ENCODE measurements at regions not wholly inside any gene's neighbourhood (a gene's known extent, or its start where the extent isn't known, plus 50 kb on each side); places are given as distances from the start of the nearest gene placed in this dataset.

DNA sequence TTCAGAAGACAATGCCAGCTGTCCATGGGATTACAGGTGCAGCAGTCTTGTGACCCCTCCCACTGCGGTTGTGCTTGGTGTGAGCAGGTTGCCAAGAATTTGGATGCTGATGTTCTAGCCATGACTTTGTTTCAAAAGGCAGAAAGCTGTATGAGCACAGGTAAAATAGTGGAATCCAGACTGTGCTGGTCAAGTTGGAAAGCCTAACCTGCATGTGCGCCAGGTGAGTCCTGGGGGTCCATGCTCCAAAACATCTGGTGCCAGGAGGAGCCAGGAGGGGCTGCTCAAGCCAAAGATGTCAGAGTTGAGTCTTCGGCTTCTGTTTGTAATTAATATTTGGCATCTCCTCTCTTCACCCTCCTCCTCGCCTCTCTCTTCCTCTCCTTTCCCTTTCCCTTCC, 330.1 kb downstream of the MYCN start:
- no peaks in the 10 kb centered on the region for H3K23me2 ChIP-seq (ENCODE audit: low read depth, low read length)
- no peak overlapping the region for H2BK120ac ChIP-seq (replicated peaks; ENCODE audit: low read depth, low read length)
- no peaks in the 10 kb centered on the region for H4K20me1 ChIP-seq (replicated peaks in 1 of 2; ENCODE audit: control insufficient read depth in 1 of 2, insufficient read depth in 2 of 2, low read length in 2 of 2)
- no peak overlapping the region for H3K4ac ChIP-seq (replicated peaks; ENCODE audit: insufficient read length, low read depth, low read length)
- H3K79me1 ChIP-seq (ENCODE audit: low read depth, low read length) = no peaks in the 10 kb centered on the region
- no peak overlapping the region for H4K5ac ChIP-seq (ENCODE audit: insufficient read length, low read depth, low read length)
- H3K14ac ChIP-seq (ENCODE audit: insufficient read length) = no peak overlapping the region
- no peaks in the 10 kb centered on the region for H3K36me3 ChIP-seq (ENCODE audit: control insufficient read depth in 2 of 4, insufficient read depth in 4 of 4, low read length in 3 of 4)
- H3K9ac ChIP-seq (replicated peaks in 1 of 4; ENCODE audit: extremely low read depth in 1 of 4, low read depth in 3 of 4, low read length in 3 of 4) = no peak overlapping the region
- no peak overlapping the region for H3K18ac ChIP-seq (ENCODE audit: extremely low read depth, low read length)
- ChIA-PET CTCF (ENCODE audit: partially characterized antibody) (interaction anchor here (0.7 to 3.2 kb wide), 5 partner anchors 9 to 331 kb away, joined by 3 to 19 read pairs (median 3); no protein-coding TSS in a partner anchor), POLR2A (ENCODE audit: partially characterized antibody) (no interaction called here)
- DNase-seq (ENCODE audit: low read depth in 1 of 2, low spot score in 2 of 2) = no peak
- H2AFZ ChIP-seq (ENCODE audit: low read length) = no peak overlapping the region
- 92% methylated on average over 4 of the region's 4 CpGs; no CpG with 5 or more reads in 1 of the 2 experiments for WGBS, 2 experiments (ENCODE audit: extremely low coverage in 1 of 2, insufficient coverage in 1 of 2, insufficient read length in 1 of 2, insufficient replicate concordance in 2 of 2, low coverage in 1 of 2, low lambda C conversion rate in 2 of 2, missing lambda C conversion rate in 1 of 2)
- H2AK5ac ChIP-seq (ENCODE audit: low read depth, low read length) = no peak overlapping the region
- no peaks in the 10 kb centered on the region for H3K27me3 ChIP-seq (replicated peaks in 1 of 4; ENCODE audit: control insufficient read depth in 3 of 4, extremely low read depth in 1 of 4, insufficient read depth in 3 of 4, low read length in 3 of 4)
- no peaks in the 10 kb centered on the region for H3K9me3 ChIP-seq (ENCODE audit: insufficient read depth in 2 of 2, low read depth in 1 of 2, low read length in 1 of 2)
- H2BK12ac ChIP-seq (ENCODE audit: low read depth, low read length) = no peak overlapping the region
- no peak overlapping the region for H3K4me2 ChIP-seq (ENCODE audit: insufficient read depth in 1 of 2, low read depth in 2 of 2, low read length in 2 of 2)
- H2BK5ac ChIP-seq (ENCODE audit: low read depth, low read length) = no peak overlapping the region
- H3K79me2 ChIP-seq (ENCODE audit: control insufficient read depth in 1 of 2, insufficient read depth in 2 of 2, low read length in 2 of 2) = no peaks in the 10 kb centered on the region
- no peak for FAIRE-seq
- no peak overlapping the region for H3K4me3 ChIP-seq (ENCODE audit: extremely low read depth in 1 of 4, insufficient read depth in 2 of 4, low read depth in 3 of 4, low read length in 4 of 4)
- H3K4me1 ChIP-seq (replicated peaks in 1 of 4; ENCODE audit: control insufficient read depth in 3 of 4, insufficient read depth in 4 of 4, low read length in 3 of 4) = no peaks in the 10 kb centered on the region
- H3K27ac ChIP-seq (ENCODE audit: low read depth, low read length) = no peak overlapping the region
- no peak overlapping the region for H4K8ac ChIP-seq (ENCODE audit: extremely low read depth, insufficient read depth, low read length)
- H3K23ac ChIP-seq (ENCODE audit: insufficient read length) = no peak overlapping the region
- no peak overlapping the region for H2BK15ac ChIP-seq (ENCODE audit: low read length)
- no peak overlapping the region for H3K56ac ChIP-seq (replicated peaks; ENCODE audit: insufficient read length, low read depth, low read length)
- H4K91ac ChIP-seq (replicated peaks; ENCODE audit: insufficient read length, low read length) = no peak overlapping the region
- no peak overlapping the region for H2BK20ac ChIP-seq (ENCODE audit: low read length)
- TF ChIP-seq RAD21 (IDR thresholded peaks at IDR 0.05 in 1 of 2, conservative IDR thresholded peaks at IDR 0.05 in 1 of 2; ENCODE audit: low read depth in 2 of 2, low read length in 2 of 2) = no peak
- TF ChIP-seq YY1 (IDR thresholded peaks at IDR 0.05; ENCODE audit: low read depth, low read length) = no peak
- TF ChIP-seq GTF2F1 (IDR thresholded peaks at IDR 0.05; ENCODE audit: borderline replicate concordance, low read depth, low read length) = no peak
- TF ChIP-seq SP1 (IDR thresholded peaks at IDR 0.05; ENCODE audit: low read depth, low read length) = no peak
- TF ChIP-seq BACH1 (IDR thresholded peaks at IDR 0.05; ENCODE audit: low read length) = no peak
- TF ChIP-seq TBP (IDR thresholded peaks at IDR 0.05; ENCODE audit: low read depth, low read length) = no peak
- no peak for TF ChIP-seq POLR2A (IDR thresholded peaks at IDR 0.05; ENCODE audit: control extremely low read depth in 1 of 2, low read depth in 2 of 2, low read length in 2 of 2)
- no peak for TF ChIP-seq TAF1 (IDR thresholded peaks at IDR 0.05; ENCODE audit: low read depth, low read length)
- TF ChIP-seq POLR2AphosphoS5 (IDR thresholded peaks at IDR 0.05; ENCODE audit: low read depth, low read length) = no peak
- TF ChIP-seq TEAD4 (IDR thresholded peaks at IDR 0.05; ENCODE audit: low read depth, low read length) = no peak
- TF ChIP-seq ZNF274 (IDR thresholded peaks at IDR 0.05; ENCODE audit: borderline replicate concordance, extremely low read depth, low read length) = no peak
- TF ChIP-seq CHD1 (IDR thresholded peaks at IDR 0.05; ENCODE audit: low read depth, low read length) = no peak
- TF ChIP-seq CTBP2 (IDR thresholded peaks at IDR 0.05; ENCODE audit: borderline replicate concordance, insufficient read depth, insufficient read length, low read length) = no peak
- TF ChIP-seq, protein P1, sequence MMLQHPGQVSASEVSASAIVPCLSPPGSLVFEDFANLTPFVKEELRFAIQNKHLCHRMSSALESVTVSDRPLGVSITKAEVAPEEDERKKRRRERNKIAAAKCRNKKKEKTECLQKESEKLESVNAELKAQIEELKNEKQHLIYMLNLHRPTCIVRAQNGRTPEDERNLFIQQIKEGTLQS (IDR thresholded peaks at IDR 0.05; ENCODE audit: insufficient read depth, low read depth, low read length) = no peak
- no peak for TF ChIP-seq CREB1 (IDR thresholded peaks at IDR 0.05)
- TF ChIP-seq EZH2 (IDR thresholded peaks at IDR 0.05; ENCODE audit: low read depth, low read length, severe bottlenecking) = no peak

Data from H1 (cell line).